SU-DHL-6 (cell line): ENCODE measurements at regions not wholly inside any gene's neighbourhood (a gene's known extent, or its start where the extent isn't known, plus 50 kb on each side); places are given as distances from the start of the nearest gene placed in this dataset.

Experiments used
- H2AFZ ChIP-seq: fragments of 200-600 bp; sonication (generic); 2 replicates; pipeline ENCODE4 v1.6.1; 2014; ENCODE audit warnings: low read depth, mild to moderate bottlenecking, moderate library complexity, mixed read lengths, antibody characterized with exemption, low read length; ENCODE audit not compliant: severe bottlenecking
- H3F3A ChIP-seq: fragments of 200-600 bp; shearing (Covaris generic); 2 replicates; pipeline ENCODE4 v1.6.0; 2016; ENCODE audit warnings: antibody characterized with exemption, mild to moderate bottlenecking; ENCODE audit not compliant: insufficient read depth
- H3K27ac ChIP-seq: fragments of 200-600 bp; sonication (generic); 2 replicates; pipeline ENCODE4 v1.5.1; 2016; ENCODE audit warnings: low read depth, mild to moderate bottlenecking, low read length, moderate library complexity, mixed read lengths
- H3K27me3 ChIP-seq: fragments of 200-600 bp; sonication (generic), shearing (Covaris generic); 2 replicates; pipeline ENCODE4 v1.6.0; 2014; ENCODE audit warnings: mild to moderate bottlenecking, low read length
- H3K36me3 ChIP-seq: fragments of 200-600 bp; sonication (generic); 2 replicates; pipeline ENCODE4 v1.6.1; 2014; ENCODE audit warnings: mild to moderate bottlenecking, low read length, mixed read lengths
- H3K4me2 ChIP-seq: fragments of 300-600, 200-600 bp; shearing (Covaris generic), sonication (generic); 2 replicates; pipeline ENCODE4 v1.6.0; 2014; ENCODE audit warnings: low read length, low read depth, mild to moderate bottlenecking; ENCODE audit not compliant: poor library complexity, severe bottlenecking
- H3K4me3 ChIP-seq: fragments of 200-600 bp; sonication (generic); 2 replicates; pipeline ENCODE4 v1.5.1; 2014; ENCODE audit warnings: antibody characterized with exemption, low read length, mild to moderate bottlenecking, mixed read lengths; ENCODE audit not compliant: insufficient read depth, poor library complexity, severe bottlenecking
- H3K79me2 ChIP-seq: fragments of 200-600 bp; sonication (generic); 2 replicates; pipeline ENCODE4 v1.6.1; 2014; ENCODE audit warnings: mild to moderate bottlenecking, low read length, moderate library complexity; ENCODE audit not compliant: insufficient read depth
- H3K9ac ChIP-seq: fragments of 200-600 bp; sonication (generic); 2 replicates; pipeline ENCODE4 v1.7.0; 2014; ENCODE audit warnings: mild to moderate bottlenecking, low read length
- H3K9me2 ChIP-seq: fragments of 200-600 bp; sonication (generic); replicated peaks from 2 replicates; pipeline ENCODE4 v1.6.1; 2014; ENCODE audit warnings: low read length; ENCODE audit not compliant: insufficient read depth
- H3K9me3 ChIP-seq: fragments of 200-600 bp; sonication (generic); 2 replicates; pipeline ENCODE4 v1.6.1; 2014; ENCODE audit warnings: low read length, mixed read lengths; ENCODE audit not compliant: insufficient read depth
- H4K20me1 ChIP-seq: fragments of 200-600 bp; sonication (generic); 2 replicates; pipeline ENCODE4 v1.6.1; 2014; ENCODE audit warnings: low read depth, mild to moderate bottlenecking, antibody characterized with exemption, low read length, moderate library complexity, mixed read lengths
- EZH2phosphoT487 ChIP-seq: fragments of 200-600 bp; sonication (generic), shearing (Covaris generic); conservative IDR thresholded peaks from 2 replicates; pipeline ENCODE4 v1.6.1; 2018; ENCODE audit warnings: mild to moderate bottlenecking, antibody characterized with exemption, low read length, moderate library complexity, mixed read lengths
- TF ChIP-seq, protein P1 (sequence below): fragments of 200-600 bp; sonication (generic); IDR thresholded peaks from one replicate; pipeline ENCODE4 v1.5.1; 2017; ENCODE audit warnings: antibody characterized with exemption, mild to moderate bottlenecking, low read length, moderate library complexity; ENCODE audit not compliant: insufficient read depth, poor library complexity, severe bottlenecking

DNA sequence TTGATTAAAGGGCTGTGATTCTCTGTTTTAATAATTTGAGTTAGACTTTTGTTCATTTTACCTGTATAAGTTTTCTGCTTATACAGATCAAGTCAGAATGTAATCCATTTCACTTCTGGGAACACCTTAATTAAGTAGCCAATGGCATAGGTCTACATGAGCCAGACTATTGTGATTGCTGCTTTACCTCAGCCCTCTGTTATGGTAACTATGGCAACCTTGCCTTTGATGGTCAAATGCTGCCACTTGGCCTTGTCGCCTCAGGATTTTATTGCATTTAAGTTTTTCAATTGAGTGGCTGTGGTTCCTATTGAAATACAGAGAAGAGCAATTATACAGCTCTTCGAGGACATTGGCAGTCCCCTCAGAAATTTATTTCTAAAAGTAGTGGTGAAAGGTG lies 64.3 kb upstream of the TMEM106B start:
- no peak overlapping the region for H3K4me2 ChIP-seq
- H3F3A ChIP-seq: no peaks in the 10 kb centered on the region
- H3K36me3 ChIP-seq: no peaks in the 10 kb centered on the region
- no peak overlapping the region for H3K9ac ChIP-seq
- no peaks in the 10 kb centered on the region for H3K27me3 ChIP-seq
- H3K79me2 ChIP-seq: no peaks in the 10 kb centered on the region
- no peak overlapping the region for H3K4me3 ChIP-seq
- TF ChIP-seq EZH2phosphoT487: no peak
- TF ChIP-seq, protein P1, sequence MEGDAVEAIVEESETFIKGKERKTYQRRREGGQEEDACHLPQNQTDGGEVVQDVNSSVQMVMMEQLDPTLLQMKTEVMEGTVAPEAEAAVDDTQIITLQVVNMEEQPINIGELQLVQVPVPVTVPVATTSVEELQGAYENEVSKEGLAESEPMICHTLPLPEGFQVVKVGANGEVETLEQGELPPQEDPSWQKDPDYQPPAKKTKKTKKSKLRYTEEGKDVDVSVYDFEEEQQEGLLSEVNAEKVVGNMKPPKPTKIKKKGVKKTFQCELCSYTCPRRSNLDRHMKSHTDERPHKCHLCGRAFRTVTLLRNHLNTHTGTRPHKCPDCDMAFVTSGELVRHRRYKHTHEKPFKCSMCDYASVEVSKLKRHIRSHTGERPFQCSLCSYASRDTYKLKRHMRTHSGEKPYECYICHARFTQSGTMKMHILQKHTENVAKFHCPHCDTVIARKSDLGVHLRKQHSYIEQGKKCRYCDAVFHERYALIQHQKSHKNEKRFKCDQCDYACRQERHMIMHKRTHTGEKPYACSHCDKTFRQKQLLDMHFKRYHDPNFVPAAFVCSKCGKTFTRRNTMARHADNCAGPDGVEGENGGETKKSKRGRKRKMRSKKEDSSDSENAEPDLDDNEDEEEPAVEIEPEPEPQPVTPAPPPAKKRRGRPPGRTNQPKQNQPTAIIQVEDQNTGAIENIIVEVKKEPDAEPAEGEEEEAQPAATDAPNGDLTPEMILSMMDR: no peak
- H4K20me1 ChIP-seq: no peaks in the 10 kb centered on the region
- H3K27ac ChIP-seq: no peak overlapping the region
- no peaks in the 10 kb centered on the region for H3K9me3 ChIP-seq
- H2AFZ ChIP-seq: no peak overlapping the region
- no peaks in the 10 kb centered on the region for H3K9me2 ChIP-seq

DNA sequence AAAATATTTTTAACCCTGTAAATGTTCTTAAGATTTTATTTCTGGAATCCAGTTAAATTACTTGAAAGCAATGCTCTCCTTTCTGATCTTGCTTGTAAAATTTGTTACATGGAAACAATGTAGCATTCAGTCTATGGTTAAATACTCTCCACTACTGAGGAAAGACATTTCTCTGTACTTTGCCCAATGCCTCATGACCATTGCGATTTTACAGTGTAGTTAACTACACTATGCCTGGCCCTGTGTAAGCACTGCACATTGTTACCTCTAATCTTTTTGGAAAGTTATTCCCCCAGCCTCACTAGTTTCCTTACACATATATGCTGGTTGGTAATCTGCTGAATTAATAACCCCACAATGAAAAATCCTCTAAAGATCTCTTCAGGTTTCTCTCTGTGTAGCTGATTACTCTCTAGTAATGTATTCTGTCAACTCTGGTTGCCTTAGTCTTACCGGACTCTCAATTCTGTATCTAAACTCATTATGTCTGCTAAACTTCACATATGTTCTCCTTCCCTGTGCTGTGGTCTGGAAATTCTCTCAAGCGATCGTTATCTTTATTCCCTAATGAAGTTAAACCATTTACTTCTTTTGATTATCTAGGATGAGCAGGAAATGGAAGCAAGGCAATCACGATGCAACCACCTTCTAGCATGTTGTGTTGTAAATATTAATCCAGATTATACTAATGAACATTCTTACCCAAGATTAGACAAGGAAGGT lies 58.7 kb upstream of the TMEM106B start:
- H3K27ac ChIP-seq: no peak overlapping the region
- no peaks in the 10 kb centered on the region for H3K36me3 ChIP-seq
- no peak overlapping the region for H2AFZ ChIP-seq
- no peaks in the 10 kb centered on the region for H3K27me3 ChIP-seq
- TF ChIP-seq, protein P1: no peak
- TF ChIP-seq EZH2phosphoT487: no peak
- H3K4me2 ChIP-seq: no peak overlapping the region
- no peaks in the 10 kb centered on the region for H3K79me2 ChIP-seq
- H3F3A ChIP-seq: no peaks in the 10 kb centered on the region
- H3K9me3 ChIP-seq: no peaks in the 10 kb centered on the region
- H3K9ac ChIP-seq: no peak overlapping the region
- no peaks in the 10 kb centered on the region for H3K9me2 ChIP-seq
- H4K20me1 ChIP-seq: no peaks in the 10 kb centered on the region
- no peak overlapping the region for H3K4me3 ChIP-seq

DNA sequence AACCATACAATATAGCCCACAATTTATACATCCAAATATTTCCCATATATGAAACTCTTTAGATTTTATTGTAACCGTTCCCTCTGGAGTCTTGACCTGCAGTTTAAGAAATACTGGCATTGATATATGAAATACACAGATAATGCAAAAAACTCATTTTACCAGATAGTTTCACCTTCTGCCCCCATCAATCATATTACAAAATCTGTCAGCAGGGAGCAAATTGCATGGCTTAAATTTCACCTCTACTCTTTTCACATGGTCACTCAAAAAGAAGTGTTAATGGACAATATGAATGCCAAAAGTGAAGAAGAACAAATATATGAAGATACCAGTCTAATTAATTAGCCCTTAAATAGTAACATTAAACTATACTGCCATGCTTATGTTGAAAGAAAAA lies 57.0 kb upstream of the TMEM106B start:
- Histone ChIP-seq H3K36me3 (no peaks in the 10 kb centered on the region), H3K9me3 (no peaks in the 10 kb centered on the region), H3K9me2 (no peaks in the 10 kb centered on the region), H3F3A (no peaks in the 10 kb centered on the region), H2AFZ (no peak overlapping the region), H3K79me2 (no peaks in the 10 kb centered on the region), H3K9ac (no peak overlapping the region), H3K4me3 (no peak overlapping the region), H3K4me2 (no peak overlapping the region), H3K27ac (no peak overlapping the region), H4K20me1 (no peaks in the 10 kb centered on the region), H3K27me3 (no peaks in the 10 kb centered on the region)
- TF ChIP-seq EZH2phosphoT487: no peak
- TF ChIP-seq, protein P1: no peak
